ENCODE measurements at regions not wholly inside any gene's neighbourhood (a gene's known extent, or its start where the extent isn't known, plus 50 kb on each side); places are given as distances from the start of the nearest gene placed in this dataset.

DNA sequence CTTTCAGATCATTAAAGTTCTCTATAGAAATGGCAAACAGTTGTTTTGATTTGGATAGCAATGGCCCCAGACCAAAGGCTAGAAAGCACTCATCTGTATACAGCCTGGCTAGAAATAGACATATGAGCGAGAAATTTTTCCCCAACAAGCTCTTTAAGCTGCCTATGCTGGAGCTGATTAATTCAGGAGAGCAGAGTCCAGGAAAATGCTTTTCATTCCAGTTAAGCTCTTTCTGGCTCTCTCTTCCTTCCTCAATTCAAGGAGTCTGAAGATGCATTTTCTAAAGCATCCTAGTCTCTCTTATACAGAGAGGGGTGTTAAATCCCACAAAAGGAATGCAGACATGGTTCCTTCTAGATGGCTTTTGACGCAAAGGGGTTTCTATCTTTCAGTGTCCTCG lies 141.7 kb upstream of the RAI2 start:
- no peaks in the 10 kb centered on the region for H3K79me2 ChIP-seq (ENCODE audit: control insufficient read depth, insufficient read depth, low read length)
- POLR2A ChIA-PET = no interaction called here
- no peaks in the 10 kb centered on the region for H3K4me1 ChIP-seq (ENCODE audit: control insufficient read depth, extremely low read depth, insufficient read depth, low read length)
- FAIRE-seq = no peak
- H4K20me1 ChIP-seq (replicated peaks; ENCODE audit: control insufficient read depth, extremely low read depth, insufficient read depth, low read length) = no peaks in the 10 kb centered on the region
- H3K9ac ChIP-seq (replicated peaks; ENCODE audit: extremely low read depth, insufficient read depth, low read length) = no peak overlapping the region
- H2AFZ ChIP-seq (ENCODE audit: low read depth, low read length) = no peak overlapping the region
- DNase-seq (ENCODE audit: low read depth, low spot score) = no peak
- no peaks in the 10 kb centered on the region for H3K27me3 ChIP-seq (ENCODE audit: control insufficient read depth in 2 of 2, insufficient read depth in 2 of 2, low read length in 2 of 2)
- no peaks in the 10 kb centered on the region for H3K9me1 ChIP-seq (replicated peaks; ENCODE audit: control insufficient read depth, extremely low read depth, insufficient read depth, low read length)
- H3K36me3 ChIP-seq (ENCODE audit: control insufficient read depth in 2 of 2, extremely low read depth in 1 of 2, insufficient read depth in 2 of 2, low read length in 2 of 2) = no peaks in the 10 kb centered on the region
- H3K27ac ChIP-seq (ENCODE audit: insufficient read depth, low read depth, low read length) = no peak overlapping the region
- H3K4me3 ChIP-seq (replicated peaks in 1 of 3; ENCODE audit: insufficient read depth in 1 of 3, low read depth in 1 of 3, low read length in 3 of 3) = no peak overlapping the region
- H3K9me3 ChIP-seq (replicated peaks; ENCODE audit: control insufficient read depth, insufficient read depth, low read length) = no peaks in the 10 kb centered on the region
- BruUV-seq (replicated peaks) = no TSS peak
- TF ChIP-seq POLR2AphosphoS5 (IDR thresholded peaks at IDR 0.05; ENCODE audit: insufficient read depth, low read depth, low read length) (no peak), CTCF (IDR thresholded peaks at IDR 0.05; ENCODE audit: extremely low read depth in 1 of 2, insufficient read depth in 1 of 2, low read depth in 1 of 2, low read length in 2 of 2) (no peak), JUN (IDR thresholded peaks at IDR 0.05; ENCODE audit: borderline replicate concordance, insufficient read depth, insufficient read length, low read depth) (no peak), EZH2 (IDR thresholded peaks at IDR 0.05; ENCODE audit: borderline replicate concordance, low read depth, low read length, severe bottlenecking) (no peak), MYC (IDR thresholded peaks at IDR 0.05; ENCODE audit: low read depth, low read length) (no peak), MAX (IDR thresholded peaks at IDR 0.05; ENCODE audit: insufficient read depth, insufficient read length) (no peak), FOS (IDR thresholded peaks at IDR 0.05; ENCODE audit: borderline replicate concordance, insufficient read depth, low read length) (no peak), GATA2 (IDR thresholded peaks at IDR 0.05; ENCODE audit: insufficient read depth, insufficient read length, low read depth, low read length) (no peak), POLR2A (IDR thresholded peaks at IDR 0.05; ENCODE audit: low read depth, low read length) (no peak)
- intact Hi-C loops (cut with micrococcal nuclease) (no loop called here), dilution Hi-C loops (cut with MboI; ENCODE audit: extremely low pct_ligation_motif_present, low sequenced_read_pairs) (no loop called here)
- no peak overlapping the region for H3K4me2 ChIP-seq (ENCODE audit: insufficient read depth, low read length)
- CTCF ChIA-PET = no interaction called here

Data from endothelial cell of umbilical vein (primary cell).